Lower leg skin (tissue), 4 donors: ENCODE measurements at regions not wholly inside any gene's neighbourhood (a gene's known extent, or its start where the extent isn't known, plus 50 kb on each side); places are given as distances from the start of the nearest gene placed in this dataset.

Experiments used
- DNase-seq, 2 donors: peaks; one replicate each; pipeline ENCODE4 v3.0.0-alpha.2; 2019; ENCODE audit warnings: low spot score in 2 of 2
- H3K4me3 ChIP-seq: fragments of 200-600 bp; sonication (generic); 2 replicates; pipeline ENCODE4 v1.5.1; 2017; ENCODE audit warnings: mild to moderate bottlenecking, low read depth; ENCODE audit not compliant: poor library complexity, severe bottlenecking
- POLR2A ChIP-seq, 2 donors: fragments of 450-650 bp; IDR thresholded peaks; one replicate each; pipeline ENCODE4 v1.6.1; 2016 to 2017; ENCODE audit warnings: antibody characterized with exemption in 2 of 2, mild to moderate bottlenecking in 1 of 2, moderate library complexity in 1 of 2
- WGBS, 2 donors: methylation state at CpG; one replicate each; pipeline ENCODE4 v1.1.5; 2018; 5-methylcytosine and 5-hydroxymethylcytosine counted together
- intact Hi-C: fragments of 100-400 bp; cut with DNase I; formaldehyde crosslinking; loops from one replicate; pipeline ENCODE4 v1.15.0; 2023; ENCODE audit warnings: low total_unique reads
- TF ChIP-seq, protein P1 (sequence below), 3 donors: fragments of 450-650 bp; IDR thresholded peaks; one replicate each; pipeline ENCODE4 v1.5.1; 2016; ENCODE audit warnings: antibody characterized with exemption in 3 of 3, mild to moderate bottlenecking in 3 of 3, moderate library complexity in 2 of 3

DNA sequence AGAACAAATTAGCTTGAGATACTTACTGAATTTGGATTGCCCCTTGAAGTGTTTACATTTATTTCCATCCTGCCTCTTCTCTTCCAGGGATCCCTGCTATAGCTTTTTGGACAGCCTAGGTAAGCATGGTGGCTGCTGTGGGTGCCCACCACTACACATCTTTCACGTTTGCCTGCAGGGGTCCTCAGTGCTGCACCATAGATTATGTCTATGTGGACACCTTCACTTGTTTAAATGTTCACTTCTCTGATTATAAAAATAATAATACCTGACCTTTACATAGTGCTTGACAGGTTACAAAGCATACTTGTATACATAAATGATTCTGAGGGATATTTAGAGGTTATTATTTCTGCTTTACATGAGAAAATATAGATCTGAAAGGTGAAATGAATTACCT is 67.9 kb upstream of the SLC4A4 start:
- WGBS, 2 donors, result 35 to 43% methylated on average over 1 of the region's 1 CpG
- intact Hi-C loops, result no loop called here
- TF ChIP-seq, protein P1, sequence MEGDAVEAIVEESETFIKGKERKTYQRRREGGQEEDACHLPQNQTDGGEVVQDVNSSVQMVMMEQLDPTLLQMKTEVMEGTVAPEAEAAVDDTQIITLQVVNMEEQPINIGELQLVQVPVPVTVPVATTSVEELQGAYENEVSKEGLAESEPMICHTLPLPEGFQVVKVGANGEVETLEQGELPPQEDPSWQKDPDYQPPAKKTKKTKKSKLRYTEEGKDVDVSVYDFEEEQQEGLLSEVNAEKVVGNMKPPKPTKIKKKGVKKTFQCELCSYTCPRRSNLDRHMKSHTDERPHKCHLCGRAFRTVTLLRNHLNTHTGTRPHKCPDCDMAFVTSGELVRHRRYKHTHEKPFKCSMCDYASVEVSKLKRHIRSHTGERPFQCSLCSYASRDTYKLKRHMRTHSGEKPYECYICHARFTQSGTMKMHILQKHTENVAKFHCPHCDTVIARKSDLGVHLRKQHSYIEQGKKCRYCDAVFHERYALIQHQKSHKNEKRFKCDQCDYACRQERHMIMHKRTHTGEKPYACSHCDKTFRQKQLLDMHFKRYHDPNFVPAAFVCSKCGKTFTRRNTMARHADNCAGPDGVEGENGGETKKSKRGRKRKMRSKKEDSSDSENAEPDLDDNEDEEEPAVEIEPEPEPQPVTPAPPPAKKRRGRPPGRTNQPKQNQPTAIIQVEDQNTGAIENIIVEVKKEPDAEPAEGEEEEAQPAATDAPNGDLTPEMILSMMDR (IDR thresholded peaks at IDR 0.05), result no peak
- TF ChIP-seq POLR2A (IDR thresholded peaks at IDR 0.05), result no peak
- no peak overlapping the region for H3K4me3 ChIP-seq
- DNase-seq, result no peak

DNA sequence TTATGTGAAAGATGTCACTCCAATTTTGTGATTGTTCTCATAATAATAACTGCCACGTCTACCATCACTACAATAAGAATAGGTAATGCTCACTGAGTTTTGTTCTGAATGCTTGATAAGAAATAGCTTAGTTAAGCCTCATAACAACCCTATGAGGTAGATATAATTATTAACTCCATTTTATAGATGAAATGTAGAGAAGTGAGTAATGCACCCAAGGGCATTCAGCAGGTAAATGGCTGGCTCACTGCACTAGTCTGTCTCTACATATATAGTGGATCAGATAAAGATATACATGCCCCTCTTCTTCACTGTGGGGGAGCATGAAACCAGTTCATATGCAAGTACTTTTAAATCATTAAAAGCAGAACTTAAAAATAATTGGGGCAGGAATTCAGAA is 65.8 kb upstream of the SLC4A4 start:
- no peak overlapping the region for H3K4me3 ChIP-seq
- DNase-seq, result no peak
- TF ChIP-seq POLR2A (IDR thresholded peaks at IDR 0.05), result no peak
- TF ChIP-seq, protein P1 (IDR thresholded peaks at IDR 0.05), result no peak
- 75 to 77% methylated on average over 1 of the region's 1 CpG for WGBS, 2 donors
- intact Hi-C loops, result no loop called here

DNA sequence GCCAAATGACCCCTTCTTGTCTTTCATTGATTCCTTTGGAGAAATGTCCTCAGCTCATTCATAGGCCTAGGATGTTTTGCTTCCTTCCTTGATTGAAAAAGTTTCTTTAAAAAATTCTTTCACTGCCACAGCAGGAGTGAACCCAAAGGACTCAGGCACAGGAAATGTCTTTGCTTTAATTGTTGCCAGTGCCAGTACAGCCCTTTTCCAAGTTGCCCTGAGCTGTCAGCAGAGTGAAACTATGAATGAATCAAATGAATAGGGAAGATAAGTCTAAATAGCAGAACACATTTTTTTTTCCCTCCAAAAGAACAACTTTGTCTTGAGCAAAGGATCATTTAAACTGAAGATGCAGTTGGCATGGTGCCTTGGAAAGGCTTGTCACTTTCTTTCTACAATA is 63.8 kb upstream of the SLC4A4 start:
- H3K4me3 ChIP-seq, result no peak overlapping the region
- TF ChIP-seq, protein P1 (IDR thresholded peaks at IDR 0.05), result no peak
- TF ChIP-seq POLR2A (IDR thresholded peaks at IDR 0.05), result no peak
- intact Hi-C loops, result no loop called here
- DNase-seq, result no peak

DNA sequence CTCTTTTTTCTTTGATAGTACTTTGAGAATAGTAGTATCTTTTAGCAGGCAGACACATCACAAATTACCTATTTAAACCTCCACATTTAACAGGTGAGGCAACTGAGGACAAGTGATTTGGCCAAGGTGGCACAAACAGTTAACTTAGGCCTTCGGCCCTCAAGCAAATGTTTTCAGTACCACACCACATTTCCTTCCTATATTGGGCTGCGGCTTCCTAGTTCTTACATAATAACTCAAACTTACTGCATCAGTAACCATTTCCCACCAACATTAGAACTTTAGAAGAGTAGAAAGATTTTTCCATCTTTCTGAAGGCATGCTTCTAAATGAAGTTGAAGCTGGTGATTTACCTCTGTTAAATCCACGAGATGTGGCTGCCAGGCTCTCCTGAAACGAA is 63.2 kb upstream of the SLC4A4 start:
- TF ChIP-seq, protein P1 (IDR thresholded peaks at IDR 0.05), result no peak
- TF ChIP-seq POLR2A (IDR thresholded peaks at IDR 0.05), result no peak
- WGBS, 2 donors, result 39% methylated on average over 4 of the region's 4 CpGs
- no peak overlapping the region for H3K4me3 ChIP-seq
- DNase-seq, result no peak
- intact Hi-C loops, result no loop called here

DNA sequence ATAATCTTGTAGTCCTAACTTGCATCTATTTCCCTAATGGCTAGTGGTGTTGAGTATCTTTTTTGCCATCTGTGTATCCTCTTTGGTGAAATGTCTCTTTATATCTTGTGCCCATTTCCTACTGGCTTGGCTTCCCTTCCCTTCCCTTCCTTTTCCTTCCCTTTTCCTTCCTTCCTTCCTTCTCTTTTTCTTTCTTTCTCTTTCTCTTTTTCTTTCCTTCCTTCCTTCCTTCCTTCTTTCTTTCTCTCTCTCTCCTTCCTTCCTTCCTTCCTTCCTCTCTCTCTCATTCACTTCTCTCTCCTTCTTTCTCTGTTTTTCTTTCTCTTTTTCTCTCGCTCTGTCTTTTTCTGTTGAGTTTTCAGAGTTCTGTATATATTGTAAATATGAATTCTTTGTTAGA is 61.5 kb upstream of the SLC4A4 start:
- H3K4me3 ChIP-seq, result no peak overlapping the region
- 92 to 96% methylated on average over 1 of the region's 1 CpG for WGBS, 2 donors
- intact Hi-C loops, result loop anchor here (1.0 kb wide), 1 partner anchor 16 kb away; no protein-coding TSS in a partner anchor
- no peak for DNase-seq
- TF ChIP-seq, protein P1 (IDR thresholded peaks at IDR 0.05), result no peak
- TF ChIP-seq POLR2A (IDR thresholded peaks at IDR 0.05), result no peak

DNA sequence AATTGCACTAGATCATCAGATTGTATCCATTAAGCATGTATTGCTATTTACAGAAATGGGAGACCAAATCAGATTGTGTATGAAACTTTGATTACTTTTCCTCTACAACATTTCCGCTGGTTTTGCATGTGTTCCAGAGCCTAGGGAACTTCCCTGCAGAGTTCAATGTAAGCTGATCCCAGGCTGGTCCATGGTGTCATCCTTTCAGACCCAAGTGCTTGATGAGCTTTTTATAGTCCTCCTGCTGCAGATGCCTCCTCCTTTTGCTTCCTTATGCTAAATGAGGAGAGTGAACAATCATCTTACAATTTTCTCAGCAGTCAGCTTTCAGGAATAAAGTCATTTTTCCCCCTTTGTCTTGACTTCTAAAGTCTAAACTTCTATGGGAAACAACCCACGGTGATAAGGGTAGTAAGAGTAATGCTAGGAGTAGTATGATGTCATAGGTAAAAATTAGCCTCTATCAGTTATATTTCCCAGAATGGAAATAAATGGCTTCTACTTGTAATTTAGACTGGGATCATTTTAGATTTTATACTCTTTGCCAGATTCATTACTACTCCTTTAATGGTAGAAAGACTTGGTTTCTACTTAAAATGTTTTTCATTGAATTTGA is 55.1 kb upstream of the SLC4A4 start:
- TF ChIP-seq, protein P1 (IDR thresholded peaks at IDR 0.05), result no peak
- no peak for TF ChIP-seq POLR2A (IDR thresholded peaks at IDR 0.05)
- WGBS, 2 donors, result 88 to 91% methylated on average over 2 of the region's 2 CpGs
- H3K4me3 ChIP-seq, result no peak overlapping the region
- intact Hi-C loops, result no loop called here
- DNase-seq, result no peak
